CD4-positive, alpha-beta T cell treated with Interleukin-15 for 4 hours (primary cell): ENCODE measurements at regions not wholly inside any gene's neighbourhood (a gene's known extent, or its start where the extent isn't known, plus 50 kb on each side); places are given as distances from the start of the nearest gene placed in this dataset.

Experiments used
- DNase-seq: peaks from one replicate; pipeline ENCODE4 v3.0.0-alpha.2; 2020; ENCODE audit warnings: low spot score

DNA sequence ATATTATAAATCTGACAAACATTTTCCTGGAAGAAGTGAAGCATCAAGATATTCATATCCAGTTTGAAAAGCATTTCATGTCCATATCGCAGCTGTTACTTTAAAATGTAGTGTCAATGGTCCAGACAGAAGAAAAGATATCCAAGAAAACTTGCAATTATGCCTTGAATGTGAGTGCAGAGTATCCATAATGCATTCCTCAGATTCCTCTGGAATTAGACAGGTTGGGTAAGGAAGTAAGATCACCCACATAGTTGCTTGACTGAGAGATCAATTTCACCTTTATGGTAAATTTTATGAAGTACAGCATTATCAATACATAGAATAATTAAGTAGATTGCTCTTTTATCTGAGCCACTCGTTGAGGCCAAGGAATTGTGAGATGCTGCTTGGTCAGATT lies 327.0 kb upstream of the SLITRK5 start:
- DNase-seq: no peak

DNA sequence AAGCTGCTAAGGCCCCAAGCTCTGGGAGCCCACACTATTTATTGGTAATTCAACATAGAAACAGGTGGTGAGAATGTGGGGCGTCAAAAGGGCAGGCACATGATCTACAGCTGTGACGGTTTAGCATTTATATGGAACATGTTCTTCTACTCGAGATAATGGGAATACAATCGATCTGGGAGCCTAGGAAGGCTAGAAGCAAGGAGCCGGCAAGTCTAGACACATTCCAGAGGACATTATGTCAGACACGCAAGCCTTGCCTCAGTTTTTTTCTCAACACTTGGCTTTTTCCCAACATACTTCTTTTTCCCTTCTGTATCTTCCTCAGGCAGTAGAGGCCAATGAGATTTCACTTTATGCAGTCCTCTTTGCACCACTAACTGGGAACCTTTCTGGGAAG lies 315.7 kb upstream of the SLITRK5 start:
- no peak for DNase-seq

DNA sequence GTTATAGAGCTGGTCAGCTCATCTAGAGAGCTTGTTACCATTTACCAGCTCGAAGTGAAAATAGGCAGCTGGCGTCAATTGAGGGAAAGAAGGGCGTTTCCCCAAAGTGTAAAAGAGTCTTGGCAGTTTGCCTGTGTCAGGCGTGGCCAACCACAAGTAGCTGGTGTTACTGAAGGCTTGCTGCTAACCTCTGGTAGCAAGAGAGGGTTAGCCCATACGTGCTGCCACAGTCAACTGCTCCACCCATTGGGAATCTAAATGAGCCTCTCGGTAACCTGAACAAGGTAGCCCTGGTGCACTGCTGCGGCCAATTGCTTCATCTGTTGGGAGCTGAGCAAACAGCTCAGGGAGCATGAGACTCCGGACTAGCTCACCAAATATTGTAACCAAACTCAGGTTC lies 314.9 kb upstream of the SLITRK5 start:
- DNase-seq: no peak

DNA sequence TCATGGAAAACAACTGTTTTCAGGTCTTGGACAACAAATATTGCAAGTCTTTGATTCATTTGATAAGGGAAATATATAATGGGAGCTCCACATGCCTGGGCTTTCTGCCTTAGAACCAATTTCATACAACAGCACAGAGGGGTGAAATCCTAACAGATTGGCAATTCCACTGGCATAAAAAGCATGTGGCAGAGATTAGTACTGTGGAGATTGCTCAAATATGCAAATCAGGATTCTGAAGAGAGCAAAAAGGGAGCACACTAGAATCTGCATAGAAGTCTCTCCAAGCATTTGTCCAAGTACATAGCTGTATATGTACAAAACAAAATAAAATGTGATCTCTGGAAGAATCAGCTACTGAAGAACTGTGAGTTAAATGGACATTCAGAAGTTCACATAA lies 312.9 kb upstream of the SLITRK5 start:
- DNase-seq: no peak

DNA sequence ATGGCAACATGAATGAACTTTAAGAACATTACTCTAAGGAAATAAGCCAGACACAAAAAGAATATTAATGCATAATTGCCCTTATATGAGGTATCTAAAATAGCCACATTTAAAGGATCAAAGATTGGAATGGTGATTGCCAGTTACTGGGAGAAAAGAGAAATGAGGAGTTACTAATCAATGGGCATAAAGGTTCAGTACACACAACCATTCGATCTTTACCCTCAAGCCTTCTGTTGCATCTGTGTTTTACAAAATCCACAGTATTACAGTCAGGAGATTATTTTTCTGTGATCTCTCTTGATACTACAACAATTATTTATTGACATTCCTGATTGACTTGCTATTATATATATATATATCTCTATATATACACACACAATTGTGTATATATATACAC lies 310.0 kb upstream of the SLITRK5 start:
- no peak for DNase-seq

DNA sequence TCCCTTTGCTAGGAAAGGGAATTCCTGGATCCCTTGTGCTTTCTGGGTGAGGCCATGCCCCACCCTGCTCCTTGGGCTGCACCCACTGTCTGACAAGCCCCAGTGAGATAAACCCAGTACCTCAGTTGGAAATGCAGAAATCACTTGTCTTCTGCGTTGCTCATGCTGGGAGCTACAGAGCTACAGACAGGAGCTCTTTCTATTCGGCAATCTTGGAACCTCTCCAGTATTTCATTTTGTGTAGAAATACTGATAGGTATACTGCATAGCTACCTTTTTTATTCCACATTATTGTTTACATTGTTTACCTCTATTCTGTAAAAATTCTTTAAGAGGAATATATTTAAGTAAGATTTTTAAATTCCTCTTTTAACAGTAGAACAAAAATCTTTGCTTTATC lies 302.5 kb upstream of the SLITRK5 start:
- DNase-seq: no peak

DNA sequence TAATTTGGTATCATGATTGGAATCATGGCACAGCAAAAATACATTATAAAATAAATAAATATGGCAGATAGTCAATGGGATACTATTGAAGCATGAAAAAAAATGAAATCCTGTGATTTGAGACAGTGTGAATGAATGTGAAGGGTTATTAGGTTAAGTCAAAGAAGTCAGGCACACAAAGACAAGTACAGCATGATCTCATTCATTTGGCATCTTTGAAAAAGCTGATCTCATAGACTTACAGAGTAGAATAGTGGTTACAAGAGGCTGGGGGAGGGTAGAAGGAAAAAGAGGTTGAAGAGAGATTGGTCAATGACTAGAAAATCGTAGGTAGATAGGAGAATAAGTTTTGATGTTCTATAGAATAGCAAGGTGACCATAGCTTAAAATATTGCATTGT lies 295.1 kb upstream of the SLITRK5 start:
- no peak for DNase-seq

DNA sequence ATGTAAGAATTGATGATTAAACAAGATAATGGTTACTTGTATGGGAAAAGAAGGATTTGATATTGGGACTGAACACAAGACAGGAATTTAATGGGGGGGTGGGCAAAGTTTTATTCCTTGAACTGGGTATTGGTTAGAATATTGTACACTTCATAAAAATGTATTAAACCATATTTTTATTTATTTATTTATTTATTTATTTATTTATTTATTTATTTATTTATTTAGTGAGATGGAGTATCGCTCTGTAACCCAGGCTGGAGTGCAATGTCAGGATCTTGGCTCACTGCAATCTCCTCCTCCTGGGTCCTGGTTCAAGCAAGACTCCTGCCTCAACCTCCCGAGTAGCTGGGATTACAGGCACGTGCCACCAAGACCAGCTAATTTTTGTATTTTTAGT lies 287.1 kb upstream of the SLITRK5 start:
- no peak for DNase-seq

DNA sequence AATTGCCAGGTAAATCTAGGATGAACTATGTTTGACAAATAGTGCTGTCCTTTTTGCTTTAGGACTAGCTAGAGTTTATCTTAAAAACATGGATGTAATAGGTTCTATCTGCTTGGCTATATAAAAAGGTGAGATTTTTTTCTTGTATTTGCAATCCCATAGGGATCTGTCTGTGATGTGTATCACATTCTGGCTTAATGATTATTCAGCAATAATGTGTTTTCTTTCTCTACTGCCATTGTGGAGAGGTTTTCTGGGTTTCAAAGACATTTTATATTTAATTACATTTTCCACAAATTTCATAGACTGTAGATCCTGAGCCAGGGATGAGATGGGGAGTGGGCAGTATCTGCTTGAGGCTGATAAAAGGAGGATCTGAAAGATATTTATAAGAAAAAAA lies 277.8 kb upstream of the SLITRK5 start:
- DNase-seq: no peak

DNA sequence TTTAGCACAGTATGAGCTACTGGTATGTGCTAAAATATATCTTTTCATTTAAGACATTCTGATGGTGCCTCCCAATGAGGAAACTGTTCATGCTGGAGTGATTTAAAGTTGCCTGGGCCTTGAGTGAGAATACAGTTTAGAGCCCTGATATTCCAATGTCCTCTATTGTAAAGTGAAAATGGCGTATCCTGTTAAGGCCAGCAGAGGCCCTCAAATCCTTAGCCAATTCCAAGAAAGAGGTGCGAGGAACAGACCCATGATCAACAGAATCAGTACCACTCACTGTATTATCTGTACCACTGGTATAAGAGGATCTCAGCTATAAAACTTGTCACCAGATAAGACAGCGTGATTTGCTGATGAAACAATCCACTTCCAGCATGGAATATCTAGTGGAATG lies 273.1 kb upstream of the SLITRK5 start:
- DNase-seq: no peak

DNA sequence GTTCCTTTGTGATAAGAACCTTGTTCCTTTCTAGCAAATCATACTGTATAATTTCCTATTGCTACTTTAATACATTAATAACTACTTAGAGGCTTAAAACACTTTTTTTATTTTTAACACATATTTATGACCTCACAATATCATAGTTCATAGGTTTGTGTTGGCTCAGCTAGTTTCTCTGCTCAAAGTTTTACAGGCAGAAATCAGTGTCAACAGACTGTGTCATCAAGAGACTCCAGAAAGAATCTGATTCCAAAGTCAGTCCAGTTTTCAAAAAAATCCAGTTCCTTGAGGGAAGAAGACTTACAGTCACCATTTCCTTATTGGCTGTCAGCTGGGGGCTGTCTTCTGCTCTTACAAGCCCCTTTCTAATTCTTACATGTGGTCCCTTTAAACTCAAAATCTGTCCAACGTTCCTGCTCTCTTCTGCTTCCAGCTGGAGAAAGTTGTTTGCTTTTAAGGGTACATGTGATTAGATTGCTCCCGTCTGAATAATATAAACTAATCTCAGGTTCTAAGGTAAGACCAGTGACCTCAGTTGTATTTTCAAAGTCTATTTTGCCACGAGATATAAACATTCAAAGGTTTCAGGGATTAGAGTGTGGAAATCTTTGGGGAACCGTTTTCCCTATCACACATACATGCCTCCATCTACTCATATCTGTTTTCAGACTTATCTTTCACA lies 267.3 kb upstream of the SLITRK5 start:
- no peak for DNase-seq

DNA sequence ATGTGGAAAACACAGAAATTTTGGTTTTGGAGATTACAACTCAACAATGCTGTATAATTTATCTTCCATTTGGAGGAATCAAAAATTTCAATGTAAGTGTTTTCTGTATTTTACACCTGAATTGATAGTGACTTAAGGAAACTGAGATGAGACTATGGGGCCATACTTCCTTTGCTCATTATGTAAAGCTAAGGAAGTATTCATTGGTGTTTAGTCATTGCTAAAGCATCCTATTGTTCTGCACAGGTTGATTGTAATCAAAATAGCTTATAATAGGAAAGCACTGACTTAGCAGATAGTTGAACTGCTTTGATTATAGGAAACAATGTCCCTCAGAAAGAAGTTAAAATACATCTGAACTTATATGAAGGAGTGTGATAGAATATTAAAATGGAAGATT lies 244.4 kb upstream of the SLITRK5 start:
- DNase-seq: no peak

DNA sequence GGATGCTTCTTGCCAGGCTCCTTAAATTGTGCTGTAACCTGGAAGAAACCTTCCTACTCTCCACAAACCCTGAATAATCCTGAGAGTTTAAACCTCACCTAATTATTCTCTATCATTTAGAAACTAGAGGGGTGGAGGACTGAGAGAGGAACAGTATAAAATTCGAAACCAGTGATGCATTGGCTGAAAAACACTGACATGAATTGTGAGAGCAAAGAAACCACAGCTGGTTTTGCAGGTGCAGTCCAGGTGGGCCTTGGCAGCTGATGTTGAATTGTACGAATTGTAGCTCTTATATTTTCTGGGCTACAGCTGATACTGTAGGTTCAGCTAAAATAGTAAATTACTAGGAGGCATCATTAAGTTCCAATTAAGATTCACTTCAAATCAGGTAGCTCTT lies 227.0 kb upstream of the SLITRK5 start:
- no peak for DNase-seq

DNA sequence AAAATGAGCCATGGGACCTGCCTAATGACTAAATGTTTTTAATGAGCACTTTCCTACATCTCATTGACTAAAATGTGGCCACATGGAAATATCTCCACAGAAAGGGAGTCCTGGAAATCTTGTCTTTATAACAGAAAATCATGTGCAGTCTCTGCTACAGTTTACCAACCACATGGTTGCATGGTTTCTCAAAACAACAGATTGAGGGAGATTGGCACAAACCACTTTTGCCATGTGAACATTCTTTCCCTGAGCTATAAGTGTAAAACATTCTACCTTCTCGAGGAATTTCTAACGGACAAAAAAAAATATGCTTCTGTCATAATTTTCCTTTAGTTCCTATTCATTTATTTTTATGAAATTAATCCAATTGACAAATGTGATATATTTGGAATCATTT lies 218.9 kb upstream of the SLITRK5 start:
- DNase-seq: no peak

DNA sequence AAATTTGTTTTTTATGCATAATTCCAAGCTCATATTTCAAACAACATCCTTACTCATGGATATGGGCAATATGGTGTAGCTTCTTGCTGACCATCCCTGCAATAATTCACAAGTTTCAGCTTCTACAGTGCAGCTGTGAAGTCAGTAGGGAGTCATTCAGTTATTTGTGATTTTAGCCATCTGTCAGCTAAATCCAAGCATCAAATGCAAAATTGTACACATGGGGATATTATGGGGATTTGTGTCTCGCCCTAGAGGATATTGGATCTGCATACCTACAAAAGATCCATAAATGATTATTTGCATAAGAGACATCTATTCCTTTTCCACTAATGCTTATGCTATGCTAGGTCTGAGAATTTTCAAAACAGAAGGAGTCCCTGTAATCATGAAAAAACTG lies 217.9 kb upstream of the SLITRK5 start:
- DNase-seq: no peak

DNA sequence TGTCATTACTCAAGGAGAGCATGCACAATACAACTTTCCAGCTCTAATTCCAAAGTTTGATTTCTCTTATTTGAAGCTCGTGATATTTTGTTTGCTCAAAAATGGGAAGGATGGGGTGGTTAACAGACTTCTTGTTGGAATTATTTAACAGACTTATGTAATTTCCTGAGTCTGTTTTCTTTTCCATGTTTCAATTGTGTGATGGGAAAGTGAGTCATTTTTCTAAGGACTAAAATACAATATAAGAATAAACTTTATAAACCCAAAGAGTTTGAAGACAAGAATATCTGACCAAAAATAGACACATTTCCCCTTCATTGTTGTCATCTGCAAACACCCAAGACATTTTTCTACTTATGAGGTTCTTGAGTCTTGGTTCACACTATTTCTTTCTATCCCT lies 211.8 kb upstream of the SLITRK5 start:
- DNase-seq: no peak

DNA sequence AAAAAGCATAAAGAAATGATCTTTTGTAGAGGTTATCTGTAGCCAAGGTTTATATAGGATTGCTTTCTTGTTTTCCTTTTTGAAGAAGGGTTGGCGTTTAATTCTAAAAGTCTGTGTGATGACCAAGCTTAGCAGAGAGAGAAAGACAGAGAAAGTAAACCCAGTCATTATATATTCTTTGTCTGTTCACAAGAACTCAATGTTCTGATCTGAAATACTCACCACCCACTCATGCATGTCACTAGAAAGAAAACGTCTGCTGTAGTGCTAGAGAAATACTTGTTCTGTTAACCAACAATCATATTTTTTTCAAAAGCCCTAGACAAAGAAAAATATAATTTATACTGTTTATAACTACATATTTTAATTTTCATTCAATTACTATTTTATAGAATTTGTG lies 173.7 kb upstream of the SLITRK5 start:
- no peak for DNase-seq

DNA sequence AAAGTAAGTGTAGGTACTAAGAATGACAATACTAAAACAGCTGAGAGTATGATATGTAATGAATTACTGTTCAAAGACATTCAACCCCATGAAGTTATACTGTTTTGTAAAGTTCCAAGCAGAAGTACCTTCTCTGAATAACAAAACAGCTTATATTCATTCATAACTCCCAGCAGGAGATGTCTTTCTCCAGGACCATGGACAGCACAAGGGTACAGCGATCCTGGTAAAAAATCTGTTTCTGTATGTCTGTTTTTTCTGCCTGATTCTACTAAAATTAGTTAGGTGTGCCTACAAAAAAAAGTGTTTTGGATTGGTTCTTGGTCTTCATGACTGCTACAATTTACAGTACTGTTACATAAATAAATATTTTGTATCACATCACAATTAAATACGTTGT lies 172.5 kb upstream of the SLITRK5 start:
- no peak for DNase-seq

DNA sequence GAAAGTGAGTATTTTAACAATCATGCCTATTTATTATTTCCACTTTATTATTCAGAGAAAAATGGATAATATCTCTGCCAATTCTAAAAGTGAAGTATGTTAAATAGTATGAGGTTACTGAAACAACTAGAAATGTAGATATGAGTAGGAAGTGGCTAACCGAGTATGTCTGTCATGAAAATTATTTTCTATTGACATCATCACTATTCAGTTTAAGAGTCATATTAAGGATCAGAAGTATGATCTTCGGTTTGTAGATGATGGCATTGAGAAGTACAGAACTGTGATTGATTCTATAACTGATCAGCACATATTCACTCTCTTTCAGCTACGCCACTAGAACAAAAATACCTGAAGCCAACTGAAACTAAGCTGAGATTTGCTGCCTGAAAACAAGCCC lies 146.4 kb upstream of the SLITRK5 start:
- no peak for DNase-seq

DNA sequence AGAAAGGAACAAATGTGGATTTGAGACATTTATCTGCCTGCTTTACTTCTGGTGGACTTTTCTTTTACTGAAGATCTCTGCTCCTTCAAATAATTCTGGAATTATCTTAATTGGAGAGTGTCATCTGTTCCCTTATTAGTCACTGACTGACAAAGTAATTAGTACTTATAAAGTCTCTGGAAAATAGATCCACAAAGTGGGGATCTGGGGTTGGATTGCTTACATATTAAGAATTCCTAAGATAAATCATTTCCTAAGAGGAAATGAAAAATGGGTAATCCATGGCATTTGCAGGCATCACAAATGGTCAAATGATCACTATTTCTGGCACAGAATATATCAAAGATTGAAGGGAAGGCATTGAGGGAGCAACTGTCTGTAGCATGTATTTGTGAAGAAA lies 137.4 kb upstream of the SLITRK5 start:
- DNase-seq: no peak

DNA sequence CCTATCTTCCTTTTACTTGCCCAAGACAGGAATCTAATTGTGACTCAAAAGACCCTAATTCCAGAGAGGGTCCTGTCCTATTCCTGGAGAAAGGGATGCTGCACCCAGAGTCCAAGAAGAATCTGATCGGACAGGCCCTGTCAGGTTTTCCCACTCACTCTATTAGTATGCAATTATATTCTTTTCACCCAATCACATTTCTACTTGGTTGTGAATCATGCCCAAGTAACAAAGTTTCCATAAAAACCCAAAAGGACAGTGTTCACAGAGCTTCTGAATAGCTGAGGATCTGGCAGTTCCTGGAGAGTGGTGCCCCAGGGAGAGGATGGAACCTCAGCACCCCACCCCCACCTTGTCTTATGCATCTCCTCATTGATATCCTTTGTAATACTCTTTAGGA lies 135.3 kb upstream of the SLITRK5 start:
- no peak for DNase-seq

DNA sequence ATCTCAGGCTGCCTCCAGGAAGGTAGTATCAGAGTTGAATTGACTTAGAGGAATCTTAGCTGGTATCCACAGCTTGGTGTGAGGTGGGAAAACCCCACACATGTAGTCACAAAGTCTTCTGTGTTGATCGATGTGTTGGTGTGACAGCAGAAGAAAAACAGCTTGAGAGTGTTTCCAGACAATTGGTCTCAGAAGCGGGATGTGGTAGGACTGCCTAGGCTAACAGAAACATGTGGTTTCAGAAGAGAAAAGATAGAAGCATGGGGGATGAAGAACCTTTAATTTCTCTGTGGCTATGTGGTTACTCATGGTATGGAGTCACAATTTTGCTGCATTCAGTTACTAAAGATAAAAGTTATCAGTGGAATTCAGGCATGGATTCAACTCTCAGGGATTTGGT lies 134.7 kb upstream of the SLITRK5 start:
- DNase-seq: no peak

DNA sequence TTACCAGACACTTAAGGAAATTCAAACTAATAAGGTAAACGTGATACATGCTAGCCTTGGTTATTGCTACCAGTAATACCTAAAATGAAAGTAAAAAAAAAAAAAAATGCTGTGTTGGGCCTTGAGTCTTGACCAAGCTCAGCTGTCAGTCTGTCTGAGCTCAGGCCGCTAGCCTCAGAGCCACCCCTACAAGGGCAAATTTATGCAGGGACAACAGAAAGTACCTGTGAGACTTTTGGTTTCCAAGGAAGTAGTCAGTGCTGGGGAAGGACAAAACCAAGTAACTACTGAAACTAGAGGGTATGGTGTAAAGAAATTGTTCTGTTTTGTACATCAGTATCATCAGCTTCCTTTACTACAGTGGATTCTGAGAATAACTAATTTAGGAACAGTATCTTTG lies 134.3 kb upstream of the SLITRK5 start:
- DNase-seq: no peak

DNA sequence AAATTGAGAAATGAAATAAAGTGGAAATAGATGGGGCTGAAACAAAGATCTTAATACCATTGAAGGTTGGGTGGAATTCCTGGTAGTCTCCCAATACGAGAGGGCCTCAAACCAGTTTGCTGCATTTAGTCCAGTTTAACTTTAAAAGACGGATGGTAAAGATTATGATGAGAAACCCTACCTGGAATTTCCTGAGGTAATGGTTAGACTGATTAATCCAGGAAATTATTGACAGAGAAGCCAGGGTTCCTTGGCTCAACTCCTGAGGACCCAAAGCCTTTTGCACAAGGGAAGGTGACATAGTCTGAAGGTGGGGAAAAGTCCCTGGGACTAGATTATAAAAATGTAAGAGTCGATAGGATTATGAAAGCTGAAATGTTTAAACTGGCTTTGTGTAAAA lies 133.2 kb upstream of the SLITRK5 start:
- DNase-seq: no peak
